ENCODE measurements at regions not wholly inside any gene's neighbourhood (a gene's known extent, or its start where the extent isn't known, plus 50 kb on each side); places are given as distances from the start of the nearest gene placed in this dataset.

DNA sequence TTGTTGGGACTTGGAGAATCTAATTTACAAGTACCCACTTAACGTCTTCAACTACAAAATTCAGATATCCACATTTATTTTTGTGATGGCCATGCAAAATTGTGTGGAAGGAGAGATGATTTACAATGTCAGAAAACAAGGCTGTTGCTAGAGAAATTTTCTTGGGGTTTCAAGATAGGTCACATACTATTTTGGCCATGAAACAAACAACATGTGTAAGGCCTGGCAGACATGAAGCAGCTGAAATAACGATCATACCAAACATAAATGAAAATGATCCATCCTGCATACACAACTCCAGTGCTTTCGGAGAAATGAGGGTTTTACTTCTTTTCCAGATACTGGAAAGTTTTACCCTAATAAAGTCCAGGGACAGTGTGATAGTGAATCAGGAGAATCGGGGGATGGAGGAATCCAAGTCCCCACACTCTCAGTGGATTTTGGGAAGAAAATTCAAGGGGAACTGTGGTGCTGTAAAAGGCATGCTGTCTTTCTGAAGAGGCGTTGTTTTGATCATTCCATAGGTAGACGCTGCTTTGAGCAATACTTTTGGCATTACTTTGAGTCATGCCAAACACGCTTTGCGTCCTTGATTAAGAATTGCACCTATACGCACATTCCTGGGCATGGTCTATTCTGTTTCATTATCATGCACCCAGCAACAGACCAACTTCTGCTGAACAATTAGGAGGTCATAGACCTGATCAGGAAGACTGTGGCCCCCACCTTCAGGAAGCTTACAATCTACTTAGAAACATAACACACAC, 79.4 kb downstream of the POU3F3 start:
- no peak overlapping the region for H3K4me3 ChIP-seq
- H3K4me1 Mint-ChIP-seq, result peaks cover 3% of the 10 kb centered on the region; the same call in 2 of the 3 replicates
- TF ChIP-seq, protein P1, sequence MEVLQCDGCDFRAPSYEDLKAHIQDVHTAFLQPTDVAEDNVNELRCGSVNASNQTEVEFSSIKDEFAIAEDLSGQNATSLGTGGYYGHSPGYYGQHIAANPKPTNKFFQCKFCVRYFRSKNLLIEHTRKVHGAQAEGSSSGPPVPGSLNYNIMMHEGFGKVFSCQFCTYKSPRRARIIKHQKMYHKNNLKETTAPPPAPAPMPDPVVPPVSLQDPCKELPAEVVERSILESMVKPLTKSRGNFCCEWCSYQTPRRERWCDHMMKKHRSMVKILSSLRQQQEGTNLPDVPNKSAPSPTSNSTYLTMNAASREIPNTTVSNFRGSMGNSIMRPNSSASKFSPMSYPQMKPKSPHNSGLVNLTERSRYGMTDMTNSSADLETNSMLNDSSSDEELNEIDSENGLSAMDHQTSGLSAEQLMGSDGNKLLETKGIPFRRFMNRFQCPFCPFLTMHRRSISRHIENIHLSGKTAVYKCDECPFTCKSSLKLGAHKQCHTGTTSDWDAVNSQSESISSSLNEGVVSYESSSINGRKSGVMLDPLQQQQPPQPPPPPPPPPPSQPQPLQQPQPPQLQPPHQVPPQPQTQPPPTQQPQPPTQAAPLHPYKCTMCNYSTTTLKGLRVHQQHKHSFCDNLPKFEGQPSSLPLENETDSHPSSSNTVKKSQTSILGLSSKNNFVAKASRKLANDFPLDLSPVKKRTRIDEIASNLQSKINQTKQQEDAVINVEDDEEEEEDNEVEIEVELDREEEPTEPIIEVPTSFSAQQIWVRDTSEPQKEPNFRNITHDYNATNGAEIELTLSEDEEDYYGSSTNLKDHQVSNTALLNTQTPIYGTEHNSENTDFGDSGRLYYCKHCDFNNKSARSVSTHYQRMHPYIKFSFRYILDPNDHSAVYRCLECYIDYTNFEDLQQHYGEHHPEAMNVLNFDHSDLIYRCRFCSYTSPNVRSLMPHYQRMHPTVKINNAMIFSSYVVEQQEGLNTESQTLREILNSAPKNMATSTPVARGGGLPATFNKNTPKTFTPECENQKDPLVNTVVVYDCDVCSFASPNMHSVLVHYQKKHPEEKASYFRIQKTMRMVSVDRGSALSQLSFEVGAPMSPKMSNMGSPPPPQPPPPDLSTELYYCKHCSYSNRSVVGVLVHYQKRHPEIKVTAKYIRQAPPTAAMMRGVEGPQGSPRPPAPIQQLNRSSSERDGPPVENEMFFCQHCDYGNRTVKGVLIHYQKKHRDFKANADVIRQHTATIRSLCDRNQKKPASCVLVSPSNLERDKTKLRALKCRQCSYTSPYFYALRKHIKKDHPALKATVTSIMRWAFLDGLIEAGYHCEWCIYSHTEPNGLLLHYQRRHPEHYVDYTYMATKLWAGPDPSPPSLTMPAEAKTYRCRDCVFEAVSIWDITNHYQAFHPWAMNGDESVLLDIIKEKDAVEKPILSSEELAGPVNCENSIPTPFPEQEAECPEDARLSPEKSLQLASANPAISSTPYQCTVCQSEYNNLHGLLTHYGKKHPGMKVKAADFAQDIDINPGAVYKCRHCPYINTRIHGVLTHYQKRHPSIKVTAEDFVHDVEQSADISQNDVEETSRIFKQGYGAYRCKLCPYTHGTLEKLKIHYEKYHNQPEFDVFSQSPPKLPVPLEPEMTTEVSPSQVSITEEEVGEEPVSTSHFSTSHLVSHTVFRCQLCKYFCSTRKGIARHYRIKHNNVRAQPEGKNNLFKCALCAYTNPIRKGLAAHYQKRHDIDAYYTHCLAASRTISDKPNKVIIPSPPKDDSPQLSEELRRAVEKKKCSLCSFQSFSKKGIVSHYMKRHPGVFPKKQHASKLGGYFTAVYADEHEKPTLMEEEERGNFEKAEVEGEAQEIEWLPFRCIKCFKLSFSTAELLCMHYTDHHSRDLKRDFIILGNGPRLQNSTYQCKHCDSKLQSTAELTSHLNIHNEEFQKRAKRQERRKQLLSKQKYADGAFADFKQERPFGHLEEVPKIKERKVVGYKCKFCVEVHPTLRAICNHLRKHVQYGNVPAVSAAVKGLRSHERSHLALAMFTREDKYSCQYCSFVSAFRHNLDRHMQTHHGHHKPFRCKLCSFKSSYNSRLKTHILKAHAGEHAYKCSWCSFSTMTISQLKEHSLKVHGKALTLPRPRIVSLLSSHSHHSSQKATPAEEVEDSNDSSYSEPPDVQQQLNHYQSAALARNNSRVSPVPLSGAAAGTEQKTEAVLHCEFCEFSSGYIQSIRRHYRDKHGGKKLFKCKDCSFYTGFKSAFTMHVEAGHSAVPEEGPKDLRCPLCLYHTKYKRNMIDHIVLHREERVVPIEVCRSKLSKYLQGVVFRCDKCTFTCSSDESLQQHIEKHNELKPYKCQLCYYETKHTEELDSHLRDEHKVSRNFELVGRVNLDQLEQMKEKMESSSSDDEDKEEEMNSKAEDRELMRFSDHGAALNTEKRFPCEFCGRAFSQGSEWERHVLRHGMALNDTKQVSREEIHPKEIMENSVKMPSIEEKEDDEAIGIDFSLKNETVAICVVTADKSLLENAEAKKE (CRISPR knock-in tag; IDR thresholded peaks at IDR 0.05), result no peak
- TF ChIP-seq EZH2 (IDR thresholded peaks at IDR 0.05; ENCODE audit: low read depth, unreplicated experiment), result no peak
- TF ChIP-seq, protein P2, sequence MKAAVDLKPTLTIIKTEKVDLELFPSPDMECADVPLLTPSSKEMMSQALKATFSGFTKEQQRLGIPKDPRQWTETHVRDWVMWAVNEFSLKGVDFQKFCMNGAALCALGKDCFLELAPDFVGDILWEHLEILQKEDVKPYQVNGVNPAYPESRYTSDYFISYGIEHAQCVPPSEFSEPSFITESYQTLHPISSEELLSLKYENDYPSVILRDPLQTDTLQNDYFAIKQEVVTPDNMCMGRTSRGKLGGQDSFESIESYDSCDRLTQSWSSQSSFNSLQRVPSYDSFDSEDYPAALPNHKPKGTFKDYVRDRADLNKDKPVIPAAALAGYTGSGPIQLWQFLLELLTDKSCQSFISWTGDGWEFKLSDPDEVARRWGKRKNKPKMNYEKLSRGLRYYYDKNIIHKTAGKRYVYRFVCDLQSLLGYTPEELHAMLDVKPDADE (IDR thresholded peaks at IDR 0.05), result no peak
- TF ChIP-seq, protein P3, sequence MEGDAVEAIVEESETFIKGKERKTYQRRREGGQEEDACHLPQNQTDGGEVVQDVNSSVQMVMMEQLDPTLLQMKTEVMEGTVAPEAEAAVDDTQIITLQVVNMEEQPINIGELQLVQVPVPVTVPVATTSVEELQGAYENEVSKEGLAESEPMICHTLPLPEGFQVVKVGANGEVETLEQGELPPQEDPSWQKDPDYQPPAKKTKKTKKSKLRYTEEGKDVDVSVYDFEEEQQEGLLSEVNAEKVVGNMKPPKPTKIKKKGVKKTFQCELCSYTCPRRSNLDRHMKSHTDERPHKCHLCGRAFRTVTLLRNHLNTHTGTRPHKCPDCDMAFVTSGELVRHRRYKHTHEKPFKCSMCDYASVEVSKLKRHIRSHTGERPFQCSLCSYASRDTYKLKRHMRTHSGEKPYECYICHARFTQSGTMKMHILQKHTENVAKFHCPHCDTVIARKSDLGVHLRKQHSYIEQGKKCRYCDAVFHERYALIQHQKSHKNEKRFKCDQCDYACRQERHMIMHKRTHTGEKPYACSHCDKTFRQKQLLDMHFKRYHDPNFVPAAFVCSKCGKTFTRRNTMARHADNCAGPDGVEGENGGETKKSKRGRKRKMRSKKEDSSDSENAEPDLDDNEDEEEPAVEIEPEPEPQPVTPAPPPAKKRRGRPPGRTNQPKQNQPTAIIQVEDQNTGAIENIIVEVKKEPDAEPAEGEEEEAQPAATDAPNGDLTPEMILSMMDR (conservative IDR thresholded peaks at IDR 0.05; ENCODE audit: low read depth in 2 of 2), result no peak
- no peaks in the 10 kb centered on the region for H3K27me3 ChIP-seq (ENCODE audit: insufficient read depth)
- no peaks in the 10 kb centered on the region for H3K36me3 ChIP-seq (ENCODE audit: insufficient read depth)
- no peaks in the 10 kb centered on the region for H3K79me2 ChIP-seq (replicated peaks; ENCODE audit: insufficient read depth)
- no peaks in the 10 kb centered on the region for H3F3A ChIP-seq (replicated peaks; ENCODE audit: low read depth)
- no peaks in the 10 kb centered on the region for H3K9me3 Mint-ChIP-seq
- H2AFZ ChIP-seq, result no peak overlapping the region
- H3K4me3 Mint-ChIP-seq, result no peak overlapping the region
- DNase-seq (ENCODE audit: low spot score), result no peak
- no peaks in the 10 kb centered on the region for H3K4me1 ChIP-seq (ENCODE audit: insufficient read depth)
- no peaks in the 10 kb centered on the region for H3K36me3 Mint-ChIP-seq (ENCODE audit: low read depth)
- no peaks in the 10 kb centered on the region for H4K20me1 ChIP-seq (replicated peaks; ENCODE audit: insufficient read depth)
- no peaks in the 10 kb centered on the region for H3K9me2 ChIP-seq (ENCODE audit: insufficient read depth)
- H3K4me2 ChIP-seq, result no peak overlapping the region
- H3K27me3 Mint-ChIP-seq (ENCODE audit: insufficient read depth, low read depth, poor library complexity), result no peaks in the 10 kb centered on the region
- no peak overlapping the region for H3K27ac ChIP-seq (ENCODE audit: low read depth)
- no peak overlapping the region for H3K27ac Mint-ChIP-seq
- no peak for ATAC-seq

Data from GM23338 (cell line).